ENCODE measurements at regions not wholly inside any gene's neighbourhood (a gene's known extent, or its start where the extent isn't known, plus 50 kb on each side); places are given as distances from the start of the nearest gene placed in this dataset.

DNA sequence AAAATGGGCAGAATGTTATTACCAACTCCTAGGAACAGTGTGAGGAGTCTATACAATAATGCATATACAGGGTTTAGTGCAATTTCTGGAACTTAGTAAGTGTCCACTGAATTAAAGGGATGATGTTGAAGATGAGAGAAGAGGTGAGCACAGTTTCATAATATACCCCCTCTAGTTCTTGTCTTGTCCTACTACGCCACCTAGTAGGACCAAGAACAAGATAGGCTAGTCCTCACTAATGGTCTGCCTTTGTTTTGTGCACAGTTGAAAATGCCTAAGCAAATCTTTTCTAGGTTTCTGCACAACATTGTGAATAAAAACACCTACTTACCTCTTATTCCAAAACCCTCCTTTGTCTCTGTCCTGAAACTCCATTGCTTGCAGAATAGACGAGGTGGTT lies 670.2 kb downstream of the CDH8 start:
- TF ChIP-seq, protein P1, sequence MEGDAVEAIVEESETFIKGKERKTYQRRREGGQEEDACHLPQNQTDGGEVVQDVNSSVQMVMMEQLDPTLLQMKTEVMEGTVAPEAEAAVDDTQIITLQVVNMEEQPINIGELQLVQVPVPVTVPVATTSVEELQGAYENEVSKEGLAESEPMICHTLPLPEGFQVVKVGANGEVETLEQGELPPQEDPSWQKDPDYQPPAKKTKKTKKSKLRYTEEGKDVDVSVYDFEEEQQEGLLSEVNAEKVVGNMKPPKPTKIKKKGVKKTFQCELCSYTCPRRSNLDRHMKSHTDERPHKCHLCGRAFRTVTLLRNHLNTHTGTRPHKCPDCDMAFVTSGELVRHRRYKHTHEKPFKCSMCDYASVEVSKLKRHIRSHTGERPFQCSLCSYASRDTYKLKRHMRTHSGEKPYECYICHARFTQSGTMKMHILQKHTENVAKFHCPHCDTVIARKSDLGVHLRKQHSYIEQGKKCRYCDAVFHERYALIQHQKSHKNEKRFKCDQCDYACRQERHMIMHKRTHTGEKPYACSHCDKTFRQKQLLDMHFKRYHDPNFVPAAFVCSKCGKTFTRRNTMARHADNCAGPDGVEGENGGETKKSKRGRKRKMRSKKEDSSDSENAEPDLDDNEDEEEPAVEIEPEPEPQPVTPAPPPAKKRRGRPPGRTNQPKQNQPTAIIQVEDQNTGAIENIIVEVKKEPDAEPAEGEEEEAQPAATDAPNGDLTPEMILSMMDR (IDR thresholded peaks at IDR 0.05): no peak
- no peak for TF ChIP-seq EZH2phosphoT487 (IDR thresholded peaks at IDR 0.05; ENCODE audit: borderline replicate concordance, low read depth)

All from SK-N-SH (cell line).